HG03378 (cell line): ENCODE measurements at regions not wholly inside any gene's neighbourhood (a gene's known extent, or its start where the extent isn't known, plus 50 kb on each side); places are given as distances from the start of the nearest gene placed in this dataset.
A peak's percentile ranks its signal among the peaks of the same experiment; 100 is the strongest.
"Not testable (repeated sequence)": the region's sequence is repeated elsewhere in the genome, so short reads cannot be mapped to it uniquely, and the experiment has no call there.

Source experiments
- ATAC-seq: cut with Tn5 transposase; IDR thresholded peaks from one replicate; pipeline ENCODE4 v1.9.1; 2021; ENCODE audit warnings: mild to moderate bottlenecking, moderate library complexity; ENCODE audit not compliant: unreplicated experiment

GRCh38 chr6:120274547-120274946 is 925.0 kb upstream of the MAN1A1 start:
- ATAC-seq: peak; percentile 76

DNA sequence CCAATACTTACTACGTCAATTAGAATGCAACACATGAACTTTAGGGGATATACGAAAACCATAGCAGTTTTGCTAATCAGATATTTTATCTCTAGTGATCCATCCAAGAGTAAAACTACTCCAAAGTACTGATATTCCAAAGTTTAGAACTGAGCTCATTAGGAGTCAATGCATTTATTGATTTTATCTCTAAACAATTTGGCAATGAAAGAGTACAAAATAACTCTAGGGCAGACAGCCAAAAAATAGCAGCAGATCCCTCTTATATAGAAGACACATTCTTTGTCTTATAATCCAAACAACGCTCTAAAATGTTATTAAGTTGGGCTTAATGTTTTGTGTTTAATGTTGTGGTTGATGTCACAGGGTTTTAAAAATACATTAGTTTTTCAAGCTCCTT is 923.9 kb upstream of the MAN1A1 start:
- ATAC-seq: no peak

DNA sequence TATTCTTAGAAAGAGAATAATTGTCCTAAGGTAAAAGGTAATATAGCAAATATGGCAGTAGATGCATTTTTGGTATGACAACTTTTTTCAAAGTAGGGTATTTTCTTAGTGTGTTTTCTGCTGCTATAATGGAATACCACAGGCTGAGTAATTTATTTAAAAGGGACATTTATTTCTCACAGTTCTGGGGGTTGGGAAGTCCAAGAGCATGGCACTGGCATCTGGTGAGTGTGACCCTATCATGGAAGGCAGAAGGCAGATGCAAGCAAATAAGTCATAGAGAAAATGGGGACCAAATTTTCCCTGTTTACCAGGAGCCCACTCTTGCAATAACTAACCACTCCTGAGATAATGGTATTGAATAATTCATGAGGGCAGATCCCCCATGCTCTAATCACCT is 922.5 kb upstream of the MAN1A1 start:
- ATAC-seq: no peak

GRCh38 chr6:120268256-120268655 is 918.7 kb upstream of the MAN1A1 start:
- not testable (repeated sequence) for ATAC-seq

DNA sequence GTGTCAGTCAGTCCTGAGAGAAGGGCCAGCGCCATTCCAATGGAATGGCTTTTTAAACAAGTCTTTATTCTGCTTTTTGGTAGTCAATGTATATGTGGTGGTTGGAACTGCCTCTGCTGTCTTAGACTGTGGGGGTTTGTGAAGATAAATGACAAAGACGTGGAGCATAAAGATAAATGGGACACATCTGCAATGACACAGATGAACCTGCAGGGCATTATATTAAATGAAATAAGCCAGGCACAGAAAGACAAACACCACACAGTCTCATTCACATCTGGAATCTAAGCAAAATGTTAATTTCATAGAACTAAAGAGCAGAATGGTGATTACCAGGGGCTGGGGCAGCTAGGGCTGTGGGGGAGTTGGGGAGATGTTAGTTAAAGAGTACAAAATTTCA is 912.8 kb upstream of the MAN1A1 start:
- ATAC-seq: no peak

- ATAC-seq: no peak
Observed at GRCh38 chr6:120260636-120261035, 911.1 kb upstream of the MAN1A1 start.

DNA sequence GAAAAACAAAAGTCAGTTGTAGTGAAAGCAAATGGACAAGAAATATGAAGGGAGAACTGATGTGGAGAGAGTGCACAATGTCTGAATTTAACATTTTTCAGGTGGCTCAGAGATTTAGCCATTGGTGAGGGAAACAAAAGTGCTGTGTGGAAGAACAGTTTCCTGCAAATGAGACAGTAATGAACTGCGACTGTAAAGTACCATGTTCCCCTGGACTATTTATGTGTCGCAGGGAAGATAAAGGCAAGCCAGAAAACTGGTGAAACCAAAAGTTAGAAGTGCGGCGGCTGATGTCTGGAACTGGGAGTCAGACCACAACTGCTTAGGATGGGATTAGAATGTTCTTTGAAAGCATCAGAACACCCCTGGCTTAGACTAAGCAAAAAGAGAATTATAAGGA is 905.1 kb upstream of the MAN1A1 start:
- ATAC-seq: no peak

- no peak for ATAC-seq
Observed at GRCh38 chr6:120248451-120248850, 898.9 kb upstream of the MAN1A1 start.

DNA sequence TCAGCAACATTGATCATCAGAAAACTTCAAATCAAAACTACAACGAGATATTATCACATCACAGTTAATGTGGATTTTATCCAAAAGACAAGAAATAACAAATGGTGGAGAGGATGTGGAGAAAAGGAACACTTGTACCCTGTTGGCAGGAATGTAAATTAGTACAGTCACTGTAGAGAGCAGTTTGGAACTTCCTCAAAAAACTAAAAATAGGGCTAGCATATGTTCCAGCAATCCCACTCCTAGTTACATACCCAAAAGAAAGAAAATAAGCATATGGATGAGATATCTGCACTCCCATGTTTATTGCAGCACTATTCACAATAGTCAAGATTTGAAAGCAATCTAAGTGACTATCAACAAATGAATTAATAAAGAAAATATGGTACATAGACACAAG is 887.7 kb upstream of the MAN1A1 start:
- ATAC-seq: no peak

- no peak for ATAC-seq
Observed at GRCh38 chr6:120230008-120230407, 880.4 kb upstream of the MAN1A1 start.

GRCh38 chr6:120228297-120228696 is 878.7 kb upstream of the MAN1A1 start:
- ATAC-seq: no peak

GRCh38 chr6:120219339-120219738 is 869.8 kb upstream of the MAN1A1 start:
- ATAC-seq: no peak

DNA sequence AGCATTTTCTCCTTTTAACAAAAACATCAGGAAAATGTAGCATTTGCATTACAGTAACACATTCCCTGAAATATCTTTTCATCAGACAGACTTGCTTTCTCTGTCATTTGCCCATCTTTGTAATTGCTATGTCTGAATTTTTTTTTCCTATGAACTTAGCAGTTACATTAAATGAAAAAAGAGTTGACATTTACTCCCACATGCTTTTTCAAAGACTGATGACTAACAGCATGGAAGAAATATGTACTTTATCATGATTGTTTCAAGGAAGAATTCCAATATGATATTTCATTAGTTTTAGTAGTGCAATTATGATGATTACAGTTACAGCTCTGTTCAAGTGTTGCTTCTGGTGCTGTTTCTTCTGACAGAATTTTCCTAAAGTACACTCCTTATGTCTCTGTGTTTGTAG is 864.5 kb upstream of the MAN1A1 start:
- no peak for ATAC-seq

- ATAC-seq: no peak
Observed at GRCh38 chr6:120211955-120212792, 862.6 kb upstream of the MAN1A1 start.

GRCh38 chr6:120202878-120203277 is 853.3 kb upstream of the MAN1A1 start:
- ATAC-seq: no peak

DNA sequence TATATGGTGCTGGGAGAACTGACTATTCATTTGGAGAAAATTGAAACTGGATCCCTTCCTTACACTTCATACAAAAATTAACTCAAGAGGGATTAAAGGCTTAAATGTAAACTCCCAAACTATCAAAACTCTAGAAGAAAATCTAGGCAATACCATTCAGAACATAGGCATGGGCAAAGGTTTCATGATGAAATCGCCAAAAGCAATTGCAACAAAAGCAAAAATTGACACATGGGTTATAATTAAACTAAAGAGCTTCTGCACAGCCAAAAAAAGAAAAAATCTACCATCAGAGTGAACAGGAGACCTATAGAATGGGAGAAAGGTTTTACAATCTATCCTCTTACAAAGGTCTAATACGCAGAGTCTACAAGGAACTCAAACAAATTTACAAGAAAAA is 851.3 kb upstream of the MAN1A1 start:
- no peak for ATAC-seq

- no peak for ATAC-seq
Observed at GRCh38 chr6:120198033-120198432, 848.5 kb upstream of the MAN1A1 start.

- ATAC-seq: no peak
Observed at GRCh38 chr6:120186080-120186479, 836.5 kb upstream of the MAN1A1 start.

DNA sequence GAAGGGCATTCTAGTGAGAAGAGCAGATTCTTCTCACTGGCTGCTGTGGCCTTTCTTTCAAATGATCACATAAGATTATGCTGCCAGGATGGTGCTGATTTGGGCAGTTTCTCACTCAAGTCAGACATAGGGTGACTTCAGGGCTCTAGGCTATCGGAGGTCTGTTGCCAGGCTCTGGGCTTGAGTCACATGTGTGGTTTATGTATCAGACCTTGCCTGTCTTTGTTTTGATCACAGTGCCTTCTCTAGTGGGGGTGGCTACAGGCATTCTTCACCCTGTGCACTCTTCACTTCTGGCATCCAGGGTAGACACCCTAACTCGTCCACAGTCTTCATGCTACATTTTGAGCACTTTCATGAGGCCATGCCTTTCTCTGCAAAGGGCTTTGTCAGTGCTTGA is 823.7 kb upstream of the MAN1A1 start:
- no peak for ATAC-seq

DNA sequence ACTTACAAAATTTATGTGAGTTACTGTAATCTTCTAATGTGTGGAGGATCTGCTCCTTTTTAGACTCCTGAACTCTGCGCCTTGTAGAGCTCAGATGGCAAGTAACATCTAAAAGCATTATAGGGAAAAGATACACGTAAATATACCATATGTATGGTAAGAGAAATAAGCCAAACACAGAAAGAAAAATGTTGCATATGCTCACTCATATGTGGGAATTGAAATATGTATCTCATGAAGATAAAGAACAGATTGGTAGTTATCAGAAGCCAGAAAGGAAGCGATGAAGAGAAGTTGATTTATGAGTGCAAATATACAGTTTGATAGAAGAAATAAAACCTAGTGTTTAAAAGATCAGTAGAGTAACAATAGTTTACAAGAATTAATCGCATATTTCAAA is 815.0 kb upstream of the MAN1A1 start:
- ATAC-seq: no peak

- no peak for ATAC-seq
Observed at GRCh38 chr6:120157873-120158272, 808.3 kb upstream of the MAN1A1 start.

DNA sequence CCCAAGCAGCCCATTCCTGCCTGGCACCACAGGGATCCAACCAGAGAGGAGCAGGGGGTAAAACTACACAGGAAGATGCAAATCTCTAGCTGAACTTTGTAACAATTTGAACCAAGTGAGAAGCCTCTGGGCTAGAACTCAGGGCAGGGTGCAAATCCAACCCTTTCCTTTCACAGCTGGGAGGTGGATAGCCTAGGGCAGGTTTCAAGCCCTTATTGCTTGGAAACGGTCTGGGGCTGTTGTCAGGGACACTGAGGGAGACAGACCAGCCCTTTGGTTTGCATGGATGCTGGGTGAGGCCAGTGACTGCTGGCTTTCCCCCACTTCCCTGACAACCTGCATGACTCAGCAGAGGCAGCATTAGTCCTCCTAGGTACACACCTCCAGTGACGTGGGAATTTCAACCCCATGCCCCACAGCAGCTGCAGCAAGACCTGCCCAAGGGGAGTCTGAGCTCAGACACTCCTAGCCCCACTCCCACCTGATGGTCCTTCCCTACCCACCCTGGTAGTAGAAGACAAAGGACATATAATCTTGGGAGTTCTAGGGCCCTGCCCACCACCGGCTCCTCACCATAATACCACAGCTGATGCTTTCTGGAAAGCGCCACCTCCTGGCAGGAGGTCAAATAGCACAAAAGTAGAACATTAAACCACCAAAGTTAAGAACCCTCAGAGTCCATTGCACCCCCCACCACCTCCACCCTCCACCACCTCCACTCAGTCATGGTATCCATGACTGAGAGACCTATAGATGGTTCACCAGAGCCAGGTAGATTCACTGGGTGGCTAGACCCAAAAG is 797.7 kb upstream of the MAN1A1 start:
- no peak for ATAC-seq
